Smooth muscle cell of the brain vasculature (primary cell): ENCODE measurements at regions not wholly inside any gene's neighbourhood (a gene's known extent, or its start where the extent isn't known, plus 50 kb on each side); places are given as distances from the start of the nearest gene placed in this dataset.
"Not testable (repeated sequence)": the region's sequence is repeated elsewhere in the genome, so short reads cannot be mapped to it uniquely, and the experiment has no call there.

Source experiments
- DNase-seq: peaks from one replicate; pipeline ENCODE4 v3.0.0-alpha.2; 2012; ENCODE audit warnings: low read depth, low spot score

- DNase-seq, result no peak
These were observed 641.6 kb downstream of the NR2F1-AS1 start for GRCh38 chr5:92939428-92939827.

- DNase-seq, result not testable (repeated sequence)
These were observed 643.6 kb downstream of the NR2F1-AS1 start for GRCh38 chr5:92937396-92937795.

GRCh38 chr5:92930057-92930456 is 651.0 kb downstream of the NR2F1-AS1 start:
- no peak for DNase-seq

- no peak for DNase-seq
These were observed 653.7 kb downstream of the NR2F1-AS1 start for GRCh38 chr5:92927291-92927778.

- no peak for DNase-seq
These were observed 657.1 kb downstream of the NR2F1-AS1 start for GRCh38 chr5:92923885-92924284.

- peak; percentile 53 for DNase-seq
These were observed 658.6 kb downstream of the NR2F1-AS1 start for GRCh38 chr5:92922231-92922967.

- DNase-seq, result no peak
These were observed 664.0 kb downstream of the NR2F1-AS1 start for GRCh38 chr5:92917044-92917443.

- no peak for DNase-seq
These were observed 665.0 kb downstream of the NR2F1-AS1 start for GRCh38 chr5:92916036-92916435.

GRCh38 chr5:92912283-92912682 is 668.7 kb downstream of the NR2F1-AS1 start:
- no peak for DNase-seq

GRCh38 chr5:92911851-92912250 is 669.2 kb downstream of the NR2F1-AS1 start:
- no peak for DNase-seq

- DNase-seq, result no peak
These were observed 669.7 kb downstream of the NR2F1-AS1 start for GRCh38 chr5:92911293-92911692.

GRCh38 chr5:92909602-92909962 is 671.4 kb downstream of the NR2F1-AS1 start:
- no peak for DNase-seq

GRCh38 chr5:92908952-92909601 is 671.9 kb downstream of the NR2F1-AS1 start:
- no peak for DNase-seq

GRCh38 chr5:92907938-92908606 is 672.9 kb downstream of the NR2F1-AS1 start:
- peak; percentile 82 for DNase-seq

GRCh38 chr5:92906798-92907376 is 674.1 kb downstream of the NR2F1-AS1 start:
- no peak for DNase-seq

- DNase-seq, result no peak
These were observed 677.0 kb downstream of the NR2F1-AS1 start for GRCh38 chr5:92904021-92904420.

GRCh38 chr5:92899611-92900010 is 681.4 kb downstream of the NR2F1-AS1 start:
- no peak for DNase-seq

- DNase-seq, result no peak
These were observed 684.3 kb downstream of the NR2F1-AS1 start for GRCh38 chr5:92896722-92897121.

GRCh38 chr5:92890841-92891244 is 690.2 kb downstream of the NR2F1-AS1 start:
- DNase-seq, result no peak

- DNase-seq, result no peak
These were observed 691.9 kb downstream of the NR2F1-AS1 start for GRCh38 chr5:92889140-92889539.

- DNase-seq, result no peak
These were observed 693.8 kb downstream of the NR2F1-AS1 start for GRCh38 chr5:92887254-92887653.

- no peak for DNase-seq
These were observed 694.3 kb downstream of the NR2F1-AS1 start for GRCh38 chr5:92886751-92887150.
